Hematopoietic multipotent progenitor cell treated with erythropoietin and hydrocortisone succinate and interleukin-3 and kit ligand, for 4 days (in vitro differentiated cells): ENCODE measurements at regions not wholly inside any gene's neighbourhood (a gene's known extent, or its start where the extent isn't known, plus 50 kb on each side); places are given as distances from the start of the nearest gene placed in this dataset.

Experiments
- DNase-seq: peaks from one replicate; pipeline ENCODE4 v3.0.0-alpha.2; 2015

DNA sequence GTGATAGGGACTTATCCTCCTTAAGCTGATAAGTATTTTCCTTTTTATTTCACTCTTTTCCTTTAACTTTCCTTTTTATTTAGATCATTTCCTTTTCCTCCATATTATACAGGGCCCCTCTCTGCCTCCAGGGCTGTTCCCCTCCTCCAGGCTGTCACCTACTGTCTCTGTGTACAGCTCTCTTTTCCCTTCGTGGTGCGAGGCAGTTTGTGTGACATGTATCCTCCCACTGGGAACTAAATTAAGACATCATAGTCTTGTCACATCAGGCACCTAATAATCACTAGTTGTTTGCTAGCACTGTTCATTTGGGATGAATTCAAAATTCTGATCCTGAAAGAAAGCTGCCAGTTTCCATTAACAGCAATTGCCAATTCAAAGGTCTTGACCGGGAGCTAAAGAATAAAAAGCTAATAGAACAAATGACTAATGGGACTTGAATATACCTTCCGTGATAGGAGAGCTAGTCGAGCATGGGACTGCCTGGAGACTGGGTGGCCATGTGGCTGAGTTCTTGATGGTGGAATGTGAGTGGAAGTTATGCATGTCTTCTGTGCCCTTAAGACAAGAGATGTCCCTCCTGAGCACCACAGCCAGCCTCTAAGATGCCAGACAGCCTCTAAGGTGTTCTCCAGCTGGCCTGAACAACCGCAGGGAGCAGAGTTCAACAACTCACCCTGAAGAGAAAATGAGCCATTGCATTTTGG lies 77.7 kb upstream of the LRRC55 start:
- no peak for DNase-seq

GRCh38 chr11:57109331-57109730 lies 72.4 kb upstream of the LRRC55 start:
- no peak for DNase-seq

GRCh38 chr11:57111619-57112018 lies 70.1 kb upstream of the LRRC55 start:
- DNase-seq, result no peak

DNA sequence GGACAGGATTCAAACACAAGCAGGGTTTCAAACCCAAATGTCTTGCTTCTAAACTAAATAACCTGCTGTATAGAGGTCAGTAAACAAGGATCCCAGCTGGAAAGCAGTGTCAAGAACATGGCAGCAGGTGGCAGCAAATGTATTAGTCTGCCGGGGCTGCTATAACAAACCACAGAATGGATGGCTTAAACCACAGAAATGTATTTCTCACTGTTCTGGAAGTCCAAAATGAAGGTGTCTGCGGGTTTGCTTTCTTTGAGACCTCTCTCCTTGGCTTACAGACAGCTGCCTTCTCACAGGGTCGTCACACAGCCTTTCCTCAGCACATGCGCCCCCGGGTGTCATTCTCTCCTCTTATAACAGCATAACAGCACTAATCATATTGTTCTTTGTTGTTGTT lies 65.1 kb upstream of the LRRC55 start:
- DNase-seq, result peak; percentile 72

- DNase-seq, result no peak
These were observed 61.4 kb upstream of the LRRC55 start for GRCh38 chr11:57120192-57120965.

- no peak for DNase-seq
These were observed 59.8 kb upstream of the LRRC55 start for GRCh38 chr11:57121996-57122395.

DNA sequence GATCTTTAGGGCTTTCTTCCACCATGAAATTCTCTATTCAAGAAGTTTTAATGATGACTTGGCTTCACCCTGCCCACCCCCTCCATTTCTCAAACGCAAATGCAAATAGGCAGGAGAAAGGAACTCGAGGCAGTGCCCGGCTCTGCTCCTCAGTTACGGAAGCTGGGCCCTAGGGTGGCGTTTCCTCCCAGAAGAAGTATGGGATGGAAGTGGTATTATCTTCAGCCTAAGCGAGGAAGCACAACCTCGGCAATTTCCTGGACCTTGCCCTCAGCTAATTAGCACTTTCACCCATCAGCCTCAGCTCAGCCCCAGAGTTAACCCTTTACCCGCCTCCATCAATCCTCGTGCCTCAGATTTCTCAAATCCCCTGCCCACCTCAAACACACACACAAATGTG lies 58.2 kb upstream of the LRRC55 start:
- DNase-seq, result no peak

DNA sequence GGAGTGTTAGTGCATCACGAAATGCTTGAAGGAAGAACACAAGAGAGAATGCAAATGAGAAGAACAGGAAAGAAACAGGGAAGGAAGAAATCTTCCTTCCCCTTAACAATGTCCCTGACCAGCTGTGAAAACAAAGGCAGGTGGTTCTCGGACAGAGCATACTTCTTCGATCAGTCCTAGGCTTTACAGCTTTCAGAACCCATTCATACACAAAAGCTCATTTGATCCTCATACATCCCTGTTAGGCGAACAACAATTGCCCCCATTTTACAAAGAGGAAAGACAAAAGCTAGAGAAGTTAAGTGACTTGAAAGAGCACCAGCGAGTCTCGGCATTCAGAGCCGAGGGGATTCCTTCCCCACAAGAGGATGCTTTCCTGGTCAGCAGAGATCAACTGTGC lies 57.2 kb upstream of the LRRC55 start:
- no peak for DNase-seq

DNA sequence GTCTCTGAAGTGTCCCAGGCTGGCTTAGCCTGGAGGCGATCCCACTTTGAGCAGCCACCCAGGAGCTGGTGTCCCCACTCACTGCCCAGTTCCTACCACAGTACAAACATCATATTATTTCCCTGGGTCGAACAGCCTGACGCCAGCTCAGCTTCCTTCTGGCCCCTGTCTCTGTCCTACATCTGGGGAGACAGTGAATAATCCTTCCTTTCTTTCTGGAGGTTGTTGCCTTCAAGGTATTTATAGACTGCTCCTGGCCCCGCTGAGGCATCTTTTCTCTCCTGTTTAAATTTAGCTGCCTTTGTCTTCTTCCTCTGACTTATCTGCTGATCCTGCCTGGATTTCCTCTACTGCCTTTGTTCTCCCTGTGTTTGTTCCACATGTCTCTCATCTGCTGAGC lies 56.8 kb upstream of the LRRC55 start:
- DNase-seq, result no peak

DNA sequence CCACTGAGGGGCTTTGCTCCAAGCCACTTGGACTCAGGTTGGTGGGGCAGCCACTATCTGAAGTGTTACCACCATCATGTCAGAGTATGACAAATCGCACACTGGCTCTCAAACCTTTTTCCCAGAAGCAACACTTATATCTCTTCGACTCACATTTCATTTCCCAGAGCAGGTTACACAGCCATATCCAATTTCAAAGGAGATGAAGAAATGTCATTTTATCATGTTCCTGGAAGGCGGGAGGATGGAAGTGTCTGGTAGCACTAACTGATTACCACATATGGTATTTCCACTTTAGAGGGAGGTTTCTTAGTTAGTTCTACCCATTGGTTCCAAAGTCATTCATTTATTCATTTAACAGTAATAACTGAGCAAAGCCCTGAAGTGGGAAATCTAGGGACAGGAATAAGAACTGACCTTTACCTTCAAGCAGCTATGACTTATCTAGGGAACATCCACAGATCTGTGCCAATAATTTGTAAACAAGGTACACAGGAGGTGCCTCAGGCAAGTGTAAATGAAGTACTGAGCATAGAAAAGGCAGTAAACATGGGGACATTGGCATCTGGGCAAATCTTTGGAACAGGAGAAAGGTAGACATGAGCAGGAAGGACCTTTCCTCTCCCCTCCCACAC lies 54.9 kb upstream of the LRRC55 start:
- DNase-seq, result no peak

DNA sequence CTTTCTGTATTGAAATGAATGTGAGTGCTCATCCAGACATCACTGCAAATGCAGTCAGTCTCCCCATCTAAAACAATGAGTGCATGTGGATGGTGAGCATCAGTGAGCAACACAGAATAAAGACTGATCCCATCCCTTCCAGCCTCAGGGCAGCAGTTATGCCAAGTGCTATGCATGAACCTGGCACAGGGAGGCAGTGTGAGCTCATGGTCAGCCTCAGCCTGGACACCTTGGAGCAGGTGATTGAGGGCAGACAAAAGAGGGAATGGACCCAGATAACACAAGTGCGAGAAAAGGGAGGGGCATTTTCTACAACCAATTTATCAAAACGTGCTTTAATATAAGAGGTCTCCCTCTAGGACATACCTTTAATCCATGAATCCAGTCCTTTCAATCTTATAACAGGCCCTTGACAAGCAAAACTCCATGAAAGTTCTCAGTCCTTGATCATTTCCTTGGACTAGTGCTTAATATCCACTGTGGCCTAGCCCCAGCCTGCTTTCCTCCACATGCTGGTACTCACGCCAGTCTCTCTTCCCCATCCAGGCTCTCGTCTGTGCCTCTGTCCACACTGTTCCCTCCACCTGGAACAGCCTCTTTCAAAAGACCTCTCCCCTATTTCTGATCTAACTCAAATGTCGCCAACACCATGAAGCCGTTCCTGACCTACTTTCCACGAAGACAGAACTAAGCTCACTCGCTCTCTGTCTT lies 50.5 kb upstream of the LRRC55 start:
- DNase-seq, result peak; percentile 25
